ENCODE measurements at regions not wholly inside any gene's neighbourhood (a gene's known extent, or its start where the extent isn't known, plus 50 kb on each side); places are given as distances from the start of the nearest gene placed in this dataset.

GRCh38 chr4:35447474-35447873 lies 796.8 kb downstream of the ARAP2 start:
- no peaks in the 10 kb centered on the region for H3K4me1 ChIP-seq (replicated peaks in 1 of 4; ENCODE audit: control insufficient read depth in 3 of 4, insufficient read depth in 4 of 4, low read length in 3 of 4)
- H2BK15ac ChIP-seq (ENCODE audit: low read length) = no peak overlapping the region
- no peak overlapping the region for H2AK5ac ChIP-seq (ENCODE audit: low read depth, low read length)
- POLR2A ChIA-PET (ENCODE audit: partially characterized antibody) = no interaction called here
- no peak overlapping the region for H3K18ac ChIP-seq (ENCODE audit: extremely low read depth, low read length)
- H3K23me2 ChIP-seq (ENCODE audit: low read depth, low read length) = peaks cover 1% of the 10 kb centered on the region; the same call in 1 of the 2 replicates
- no peak overlapping the region for H3K14ac ChIP-seq (ENCODE audit: insufficient read length)
- no peak overlapping the region for H4K91ac ChIP-seq (replicated peaks; ENCODE audit: insufficient read length, low read length)
- CTCF ChIA-PET (ENCODE audit: partially characterized antibody) = no interaction called here
- H2BK12ac ChIP-seq (ENCODE audit: low read depth, low read length) = no peak overlapping the region
- H2BK5ac ChIP-seq (ENCODE audit: low read depth, low read length) = no peak overlapping the region
- no peak overlapping the region for H4K5ac ChIP-seq (ENCODE audit: insufficient read length, low read depth, low read length)
- H3K79me1 ChIP-seq (ENCODE audit: low read depth, low read length) = no peaks in the 10 kb centered on the region
- no peak overlapping the region for H2AFZ ChIP-seq (ENCODE audit: low read length)
- no peaks in the 10 kb centered on the region for H3K36me3 ChIP-seq (ENCODE audit: control insufficient read depth in 2 of 4, insufficient read depth in 4 of 4, low read length in 3 of 4)
- H3K9me3 ChIP-seq (ENCODE audit: insufficient read depth in 2 of 2, low read depth in 1 of 2, low read length in 1 of 2) = peaks cover 11 to 12% of the 10 kb centered on the region in 2 experiments; a peak in 2 of 4 replicates
- H3K4me2 ChIP-seq (ENCODE audit: insufficient read depth in 1 of 2, low read depth in 2 of 2, low read length in 2 of 2) = no peak overlapping the region
- H3K56ac ChIP-seq (replicated peaks; ENCODE audit: insufficient read length, low read depth, low read length) = no peak overlapping the region
- no peak overlapping the region for H3K4ac ChIP-seq (replicated peaks; ENCODE audit: insufficient read length, low read depth, low read length)
- H3K9ac ChIP-seq (replicated peaks in 1 of 4; ENCODE audit: extremely low read depth in 1 of 4, low read depth in 3 of 4, low read length in 3 of 4) = no peak overlapping the region
- DNase-seq (ENCODE audit: low read depth in 1 of 2, low spot score in 2 of 2) = no peak
- no peaks in the 10 kb centered on the region for H4K20me1 ChIP-seq (replicated peaks in 1 of 2; ENCODE audit: control insufficient read depth in 1 of 2, insufficient read depth in 2 of 2, low read length in 2 of 2)
- no peak overlapping the region for H4K8ac ChIP-seq (ENCODE audit: extremely low read depth, insufficient read depth, low read length)
- no peak overlapping the region for H3K4me3 ChIP-seq (ENCODE audit: extremely low read depth in 1 of 4, insufficient read depth in 2 of 4, low read depth in 3 of 4, low read length in 4 of 4)
- no peak overlapping the region for H3K23ac ChIP-seq (ENCODE audit: insufficient read length)
- no peak for FAIRE-seq
- H3K27me3 ChIP-seq (replicated peaks in 1 of 4; ENCODE audit: control insufficient read depth in 3 of 4, extremely low read depth in 1 of 4, insufficient read depth in 3 of 4, low read length in 3 of 4) = no peaks in the 10 kb centered on the region
- H2BK20ac ChIP-seq (ENCODE audit: low read length) = no peak overlapping the region
- H3K27ac ChIP-seq (ENCODE audit: low read depth, low read length) = no peak overlapping the region
- H3K79me2 ChIP-seq (ENCODE audit: control insufficient read depth in 1 of 2, insufficient read depth in 2 of 2, low read length in 2 of 2) = no peaks in the 10 kb centered on the region
- no peak overlapping the region for H2BK120ac ChIP-seq (replicated peaks; ENCODE audit: low read depth, low read length)
- TF ChIP-seq CBX5 (IDR thresholded peaks at IDR 0.05; ENCODE audit: low read depth, low read length) (no peak), RFX5 (IDR thresholded peaks at IDR 0.05; ENCODE audit: borderline replicate concordance, low read depth, low read length) (no peak), CTCF (IDR thresholded peaks at IDR 0.05; ENCODE audit: control extremely low read depth in 1 of 3, insufficient read depth in 1 of 3, low read depth in 1 of 3, low read length in 3 of 3) (no peak), GABPA (IDR thresholded peaks at IDR 0.05; ENCODE audit: borderline replicate concordance, insufficient read depth, low read length) (no peak)
